NCI-H2107 (cell line): ENCODE measurements at regions not wholly inside any gene's neighbourhood (a gene's known extent, or its start where the extent isn't known, plus 50 kb on each side); places are given as distances from the start of the nearest gene placed in this dataset.
"Not testable (repeated sequence)": the region's sequence is repeated elsewhere in the genome, so short reads cannot be mapped to it uniquely, and the experiment has no call there.

Experiments
- DNase-seq: peaks from one replicate; lab custom pipeline; 2025; lab: John Stamatoyannopoulos, UW

DNA sequence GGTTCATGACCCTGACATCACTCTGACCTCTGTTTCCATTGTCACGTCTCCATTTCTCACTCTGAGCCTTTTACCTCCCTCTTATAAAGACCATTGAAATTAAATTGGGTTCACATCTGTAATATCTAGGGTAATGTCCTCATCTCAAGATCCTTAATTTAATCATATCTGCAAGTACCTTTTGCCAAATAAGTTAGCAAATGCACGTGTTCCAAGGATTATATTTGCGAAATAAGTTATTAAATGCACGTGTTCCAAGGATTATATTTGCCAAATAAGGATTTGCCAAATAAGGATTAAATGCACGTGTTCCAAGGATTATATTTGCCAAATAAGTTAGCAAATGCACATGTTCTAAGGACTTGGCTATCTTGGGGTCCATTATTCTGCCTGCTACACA lies 938.0 kb downstream of the NLGN4X start:
- DNase-seq, result no peak

DNA sequence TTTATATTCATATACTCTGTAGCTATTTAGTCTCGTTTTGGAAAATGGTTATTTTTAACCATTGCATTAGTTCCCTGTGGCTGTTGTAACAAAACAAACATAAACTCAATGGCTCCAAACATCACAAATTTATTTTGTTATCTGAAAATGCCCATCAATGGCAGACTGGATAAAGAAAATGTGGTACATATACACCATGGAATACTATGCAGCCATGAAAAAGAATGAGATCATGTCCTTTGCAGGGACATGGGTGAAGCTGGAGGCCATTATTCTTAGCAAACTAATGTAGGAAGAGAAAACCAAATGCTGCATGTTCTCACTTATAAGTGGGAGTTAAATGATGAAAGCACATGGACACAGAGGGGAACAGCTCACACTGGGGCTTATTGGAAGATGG lies 938.7 kb downstream of the NLGN4X start:
- not testable (repeated sequence) for DNase-seq

DNA sequence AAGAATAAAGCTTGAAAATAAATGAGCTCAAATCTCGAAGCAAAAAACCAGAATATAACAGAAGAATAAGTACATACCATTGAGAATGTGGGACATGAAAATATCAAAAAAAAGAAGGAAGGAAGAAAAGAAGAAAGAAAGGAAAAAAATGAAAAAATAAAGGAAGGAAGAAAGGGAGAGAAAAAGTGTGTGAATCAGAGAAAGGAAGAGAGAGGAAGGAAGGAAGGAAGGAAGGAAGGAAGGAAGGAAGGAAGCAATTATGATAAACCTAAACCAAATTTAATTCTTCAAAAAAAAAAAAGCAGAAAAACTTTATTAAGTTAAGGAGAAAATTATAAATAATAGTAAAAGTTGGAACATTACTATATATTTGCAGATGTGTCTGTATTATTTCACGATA lies 949.8 kb downstream of the NLGN4X start:
- DNase-seq, result no peak

DNA sequence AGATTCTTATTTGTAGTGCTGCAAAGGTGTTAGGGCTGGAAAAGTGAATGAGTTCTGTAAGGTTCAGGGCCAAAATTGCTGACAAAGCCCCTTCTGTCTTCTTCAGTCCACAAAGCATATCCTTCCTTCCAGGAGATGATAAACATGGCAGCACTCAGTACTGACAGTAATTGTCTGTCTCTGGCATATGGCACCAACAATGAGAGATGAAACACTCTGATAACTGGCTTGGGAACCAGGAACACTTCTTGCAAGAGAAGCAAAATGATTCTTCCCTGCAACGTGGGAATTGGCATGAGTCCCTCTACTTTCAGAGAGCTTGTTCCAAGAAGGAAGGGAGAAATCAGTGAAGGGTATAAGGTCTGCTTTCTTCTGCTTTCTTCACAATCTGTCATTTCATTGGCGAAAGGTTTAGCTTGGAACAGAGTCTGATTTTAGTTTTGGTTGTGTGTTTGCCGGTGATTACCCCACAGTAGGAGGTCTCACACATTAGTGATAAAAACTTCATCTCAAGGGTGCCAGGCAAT lies 963.3 kb downstream of the NLGN4X start:
- DNase-seq, result no peak

DNA sequence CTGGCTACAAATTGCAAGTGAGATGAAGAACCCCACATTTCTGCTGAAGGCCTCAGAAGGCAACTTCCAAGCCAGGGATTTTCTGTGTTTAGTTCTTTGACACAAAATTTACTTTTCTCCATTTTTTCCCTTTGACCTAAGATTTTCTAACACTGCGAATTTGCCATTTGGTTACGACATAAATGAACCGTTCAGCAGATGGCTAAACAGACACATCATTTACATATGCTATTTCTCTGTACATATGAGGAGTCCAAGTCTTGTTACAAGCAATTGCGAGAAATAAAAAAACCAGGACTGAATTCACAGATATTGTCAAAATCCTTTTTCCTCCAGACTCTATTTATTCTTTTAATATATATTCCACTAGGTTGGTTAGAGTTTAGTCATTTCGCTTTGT lies 978.6 kb downstream of the NLGN4X start:
- DNase-seq, result no peak

DNA sequence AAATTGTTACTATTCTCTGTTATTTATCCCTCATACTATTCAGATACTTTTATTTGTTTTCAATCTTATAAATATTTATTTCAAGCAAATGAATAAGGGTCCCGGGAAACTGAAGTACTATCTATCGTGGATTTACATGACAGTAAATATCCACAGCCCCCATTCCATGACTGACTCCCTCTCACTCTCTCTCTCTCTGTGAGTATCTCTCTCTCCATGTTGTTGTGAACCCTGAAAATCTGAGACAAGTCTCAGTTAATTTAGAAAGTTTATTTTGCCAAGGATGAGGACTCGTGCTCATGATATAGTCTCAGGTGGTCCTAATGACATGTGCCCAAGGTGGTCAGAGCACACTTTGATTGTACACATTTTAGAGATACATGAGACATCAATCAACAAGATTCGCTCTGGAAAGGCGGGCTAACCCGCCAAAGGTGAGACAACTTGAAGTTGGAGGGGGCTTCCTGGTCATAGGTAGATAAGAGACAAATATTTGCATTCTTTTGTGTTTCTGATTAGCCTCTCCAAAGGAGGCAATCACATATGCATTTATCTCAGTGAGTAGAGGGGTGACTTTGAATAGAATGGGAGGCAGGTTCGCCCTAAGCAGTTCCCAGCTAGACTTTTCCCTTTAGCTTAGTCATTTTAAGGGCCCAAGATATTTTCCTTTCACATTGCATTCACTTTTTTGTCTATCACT lies 986.4 kb downstream of the NLGN4X start:
- DNase-seq, result no peak

DNA sequence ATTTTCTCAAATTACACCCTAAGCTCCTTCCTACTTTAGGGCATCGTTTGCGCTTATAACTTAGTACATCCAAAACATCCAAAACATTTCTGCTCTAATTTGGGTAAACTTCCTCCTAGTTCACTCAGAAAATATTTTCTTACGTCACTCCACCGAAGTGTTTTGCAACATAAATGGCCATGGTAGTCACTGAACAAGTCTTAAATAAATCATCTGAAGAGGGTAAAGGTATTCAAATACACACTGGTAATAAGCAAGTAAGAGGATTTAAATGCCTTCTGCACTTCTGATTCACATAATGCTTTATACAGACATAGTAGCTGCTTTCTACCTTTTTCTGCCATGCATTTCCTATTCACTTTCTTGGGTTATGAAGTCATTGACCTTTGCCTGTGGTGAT lies 991.9 kb downstream of the NLGN4X start:
- DNase-seq, result no peak

DNA sequence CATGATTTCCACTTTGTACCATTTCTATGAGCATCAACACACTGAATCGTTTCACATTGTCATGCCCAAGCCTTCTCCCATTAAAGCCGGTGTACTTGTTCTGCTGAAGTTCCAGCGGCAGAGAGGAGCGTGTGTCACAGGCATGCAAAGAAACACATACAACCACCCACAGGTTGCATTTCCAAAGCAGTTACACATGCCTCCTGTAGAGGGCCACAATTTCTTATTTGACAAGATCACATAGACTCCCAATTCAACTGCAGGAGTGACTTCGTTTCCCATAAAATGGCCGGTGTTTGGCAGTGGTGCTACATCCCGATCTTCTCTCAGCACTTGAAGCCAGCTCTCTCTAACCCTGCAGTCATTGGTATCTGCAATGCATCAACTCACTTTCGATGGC lies 992.6 kb downstream of the NLGN4X start:
- no peak for DNase-seq

DNA sequence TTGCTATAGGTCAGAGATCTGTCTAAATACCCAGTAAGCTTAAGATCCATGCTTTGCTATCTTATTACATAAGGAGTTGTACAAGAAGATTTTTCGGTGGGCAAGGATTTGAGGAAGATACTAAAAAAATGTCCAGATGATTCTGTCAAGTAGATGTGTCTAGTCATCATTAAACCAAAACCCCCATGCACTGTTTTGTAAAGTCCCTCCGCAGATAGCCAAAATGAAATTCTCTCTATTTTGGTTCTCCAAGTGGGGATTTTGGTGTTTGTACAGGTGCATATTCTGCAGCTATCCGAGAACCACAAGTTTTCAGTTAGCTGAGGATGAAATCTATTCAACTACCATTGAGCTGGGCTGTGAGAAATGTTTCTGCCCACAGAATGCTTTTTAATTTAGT lies 994.8 kb downstream of the NLGN4X start:
- no peak for DNase-seq

DNA sequence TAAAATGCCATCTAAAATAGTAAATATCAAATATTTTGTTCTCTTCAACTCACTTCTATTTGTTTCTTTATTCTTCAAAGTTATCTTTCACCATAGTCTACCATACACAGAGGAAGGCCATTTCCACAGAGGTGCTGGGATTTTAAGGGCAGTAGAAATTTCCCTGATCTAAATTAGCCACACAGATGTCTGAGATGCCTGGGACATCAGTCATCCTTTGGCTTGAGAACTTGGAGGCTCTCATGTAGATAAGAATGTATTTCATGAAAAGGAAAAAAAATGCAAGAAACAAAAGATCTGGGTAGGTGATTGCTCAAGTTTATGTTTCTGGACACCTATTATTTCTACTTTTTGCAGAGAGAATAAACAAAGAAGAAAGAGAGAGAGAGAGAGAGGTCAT lies 1008.2 kb downstream of the NLGN4X start:
- no peak for DNase-seq

DNA sequence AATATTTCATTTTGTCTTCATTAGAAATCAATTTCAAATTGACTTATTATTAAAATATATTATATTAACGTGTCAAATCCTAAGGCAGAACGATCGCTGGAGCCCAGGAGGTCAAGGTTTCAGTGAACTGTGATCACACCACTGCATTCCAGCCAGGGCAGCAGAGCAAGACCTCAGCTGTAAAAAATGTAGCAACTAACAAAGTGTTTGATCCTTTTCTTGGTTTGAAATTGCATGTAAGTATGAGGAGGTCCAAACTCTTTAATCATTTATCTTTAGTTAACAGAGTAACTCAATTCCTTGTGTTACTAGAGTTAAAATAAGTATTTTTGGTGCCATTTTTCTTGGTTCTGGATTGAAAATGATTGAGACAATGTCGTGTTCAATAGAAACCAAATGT lies 1033.9 kb downstream of the NLGN4X start:
- no peak for DNase-seq

DNA sequence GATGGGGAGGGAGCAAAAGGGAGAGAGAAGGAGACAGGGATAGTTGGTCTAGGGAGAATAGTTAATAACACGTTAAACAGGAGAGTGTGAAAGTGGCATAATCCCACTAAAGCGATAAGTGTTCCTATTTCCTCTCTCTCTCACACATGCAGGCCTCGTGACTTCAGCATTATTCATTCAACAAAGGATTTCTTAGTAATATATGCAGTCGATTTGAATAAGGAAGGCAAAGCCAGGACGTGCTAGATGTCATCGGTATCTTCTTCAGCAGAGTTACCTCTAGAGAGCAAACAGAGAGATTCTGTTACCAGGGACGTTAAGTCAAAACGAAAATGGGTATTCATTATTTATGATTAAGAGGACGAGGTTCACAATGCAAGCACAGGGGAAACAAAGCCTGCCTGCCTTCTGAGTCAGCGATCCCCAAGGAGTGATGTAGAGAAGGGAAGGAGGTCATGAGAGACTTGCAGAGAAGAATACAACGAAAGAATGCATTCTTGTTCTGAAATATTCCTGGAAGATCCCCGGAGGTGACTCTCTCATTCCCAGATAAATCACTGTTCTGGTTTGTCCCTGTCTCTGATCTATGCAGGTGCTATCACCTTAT lies 1048.4 kb downstream of the NLGN4X start:
- no peak for DNase-seq

DNA sequence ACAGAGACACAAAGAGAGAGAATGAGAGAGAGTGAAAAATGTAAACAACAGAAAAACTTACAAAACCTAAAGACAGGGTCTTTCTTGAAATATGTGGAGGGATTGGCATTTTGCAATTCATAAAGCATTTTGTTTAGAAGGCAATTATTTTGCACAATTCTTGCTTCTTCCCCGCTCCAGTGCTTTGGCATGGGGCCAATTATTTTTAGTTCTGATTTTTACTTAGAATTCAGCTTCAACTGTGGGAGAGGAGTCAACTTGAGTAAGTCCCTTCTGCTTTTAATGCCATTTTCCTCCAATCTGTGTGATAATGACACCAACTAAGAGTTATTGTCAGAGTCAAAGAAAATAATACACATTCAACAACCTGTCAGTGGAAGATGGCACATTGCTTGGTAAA lies 1051.9 kb downstream of the NLGN4X start:
- no peak for DNase-seq

DNA sequence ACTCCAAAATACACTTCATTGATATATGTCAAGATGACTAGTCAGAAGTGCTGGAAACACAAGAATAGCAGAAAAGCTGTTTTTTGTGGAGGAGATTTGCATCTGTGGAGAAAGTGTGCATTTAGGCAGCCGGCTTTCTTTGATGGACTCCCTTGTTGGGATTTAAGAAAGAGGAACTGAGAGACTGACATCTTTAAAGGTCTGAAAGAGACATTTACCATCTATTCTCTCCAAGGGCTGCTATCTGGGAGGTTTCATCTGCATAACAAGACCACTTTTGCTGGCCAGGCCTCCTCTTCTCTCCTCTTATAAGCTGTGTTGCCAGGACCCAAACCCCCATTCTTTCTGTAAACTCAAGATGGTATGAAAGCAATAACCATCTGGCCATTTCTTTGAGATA lies 1065.0 kb downstream of the NLGN4X start:
- DNase-seq, result no peak

DNA sequence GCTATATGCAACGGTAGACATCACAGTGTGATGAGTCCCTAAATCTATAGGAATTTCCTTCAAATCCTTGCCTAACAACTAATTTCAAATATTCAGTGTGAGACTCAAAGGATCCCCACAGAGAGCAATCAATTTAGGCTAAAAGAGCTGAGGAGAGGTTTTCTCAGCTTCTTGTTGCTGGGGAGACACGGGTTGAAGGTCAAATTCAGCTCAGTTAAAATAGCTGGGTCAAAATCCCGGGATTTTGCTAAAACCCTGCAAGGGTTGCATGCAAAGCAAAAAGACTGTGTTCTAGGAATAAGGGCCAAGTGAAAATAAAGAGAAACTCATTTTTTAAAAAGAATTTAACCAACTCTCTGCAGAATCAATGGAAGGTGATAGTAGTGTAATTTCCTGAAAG lies 1073.4 kb downstream of the NLGN4X start:
- no peak for DNase-seq

DNA sequence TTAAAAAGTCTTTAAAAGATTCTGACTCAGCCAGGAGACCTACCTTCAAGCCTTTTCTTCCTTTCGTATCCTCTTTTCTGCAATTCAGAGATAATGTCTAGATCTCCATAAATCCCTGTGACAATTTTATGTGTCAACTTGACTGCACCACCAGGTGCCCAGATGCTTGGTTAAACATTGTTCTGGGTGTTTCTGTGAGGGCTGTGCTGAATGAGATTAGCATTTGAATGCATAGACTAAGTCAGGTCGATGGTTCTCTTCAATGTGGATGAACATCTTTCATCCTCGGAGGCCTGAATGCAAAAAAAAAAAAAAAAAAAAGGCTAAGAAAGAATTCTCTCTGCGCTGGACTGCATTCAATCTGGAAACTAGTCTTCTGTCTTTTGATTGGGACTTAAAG lies 1082.7 kb downstream of the NLGN4X start:
- no peak for DNase-seq

DNA sequence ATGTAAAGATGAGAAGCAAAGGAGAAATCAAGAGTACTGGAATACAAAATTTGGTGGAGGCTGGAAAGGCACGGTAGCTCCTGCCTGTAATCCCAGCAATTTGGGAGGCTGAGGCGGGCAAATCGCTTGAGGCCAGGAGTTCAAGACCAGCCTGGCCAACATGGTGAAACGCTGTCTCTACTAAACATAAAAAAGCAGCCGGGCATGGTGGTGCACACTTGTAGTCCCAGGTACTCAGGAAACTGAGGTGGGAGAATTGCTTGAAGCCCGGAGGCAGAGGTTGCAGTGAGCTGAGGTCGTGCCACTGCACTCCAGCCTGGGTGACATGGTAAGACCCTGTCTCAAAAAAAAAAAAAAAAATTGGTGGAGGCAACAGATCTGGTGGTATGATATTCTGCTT lies 1086.0 kb downstream of the NLGN4X start:
- DNase-seq, result no peak

DNA sequence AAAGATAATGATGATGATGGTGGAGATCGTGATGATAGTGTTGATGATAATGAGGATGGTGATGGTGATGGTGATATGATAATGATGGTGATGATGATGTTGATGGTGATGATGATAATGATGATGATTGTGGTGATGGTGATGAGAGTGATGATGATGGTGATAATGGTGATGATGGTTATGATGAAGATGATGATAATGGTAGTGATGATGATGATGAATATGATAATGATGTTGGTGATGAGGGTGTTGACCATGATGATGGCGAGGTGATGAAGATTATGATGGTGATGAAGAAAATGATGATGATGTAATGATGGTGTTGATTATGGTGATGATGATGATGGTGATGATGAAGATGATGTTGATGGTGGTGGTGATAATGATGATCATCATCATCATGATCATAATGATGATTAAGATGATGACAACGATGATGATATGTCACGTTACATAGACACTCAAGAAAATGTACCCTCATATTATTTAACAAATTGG lies 1106.4 kb downstream of the NLGN4X start:
- no peak for DNase-seq

DNA sequence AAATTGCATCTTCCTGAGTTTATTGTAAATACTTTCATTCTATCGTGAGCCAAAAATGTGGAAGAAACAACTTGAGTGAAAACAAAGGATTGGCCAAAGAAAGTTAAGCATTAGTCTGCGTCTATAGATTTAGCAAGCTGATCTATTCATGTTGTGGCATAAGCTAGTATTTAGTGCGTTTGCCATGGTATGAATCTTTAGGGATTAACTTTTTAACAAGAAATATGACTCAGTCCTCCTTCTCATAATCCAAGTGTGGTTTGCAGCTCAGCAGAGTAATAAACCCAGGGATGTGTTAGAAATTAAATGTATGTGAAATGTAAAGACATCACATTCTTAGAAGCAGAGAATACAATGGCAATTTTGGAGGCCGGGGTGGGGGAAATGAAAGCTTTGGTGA lies 1110.9 kb downstream of the NLGN4X start:
- no peak for DNase-seq

DNA sequence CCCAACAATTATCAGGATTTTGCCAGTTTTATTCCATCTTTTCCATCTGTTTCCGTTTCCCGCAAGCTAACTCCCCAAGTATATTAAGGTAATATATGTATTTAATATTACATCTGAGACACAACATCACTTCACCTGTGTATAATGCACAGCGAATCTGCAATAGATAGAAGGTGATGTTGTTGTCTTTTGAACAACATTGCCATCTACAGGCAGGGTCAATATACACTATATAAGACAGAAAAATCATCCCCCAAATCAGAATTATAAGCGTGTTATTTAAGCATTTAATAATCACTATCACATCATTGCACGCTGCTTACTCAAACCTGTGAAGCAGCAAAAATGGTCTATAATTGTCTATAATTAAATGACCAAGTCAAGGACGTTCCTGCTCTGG lies 1115.5 kb downstream of the NLGN4X start:
- DNase-seq, result no peak

DNA sequence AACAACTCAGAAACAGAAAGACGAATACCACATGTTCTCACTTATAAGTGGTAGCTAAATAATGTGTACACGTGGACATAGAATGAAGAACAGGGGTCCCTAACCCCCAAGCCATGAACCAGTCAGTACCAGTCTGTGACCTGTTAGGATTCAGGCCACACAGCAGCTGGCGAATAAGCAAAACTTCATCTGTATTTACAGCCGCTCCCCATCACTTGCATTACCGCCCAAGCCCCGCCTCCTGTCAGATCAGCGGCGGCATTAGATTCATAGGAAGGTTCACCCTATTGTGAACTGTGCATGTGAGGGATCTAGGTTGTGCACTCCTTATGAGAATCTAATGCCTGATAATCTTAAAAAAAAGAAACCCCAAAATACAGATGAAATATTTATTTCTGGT lies 1128.7 kb downstream of the NLGN4X start:
- no peak for DNase-seq

DNA sequence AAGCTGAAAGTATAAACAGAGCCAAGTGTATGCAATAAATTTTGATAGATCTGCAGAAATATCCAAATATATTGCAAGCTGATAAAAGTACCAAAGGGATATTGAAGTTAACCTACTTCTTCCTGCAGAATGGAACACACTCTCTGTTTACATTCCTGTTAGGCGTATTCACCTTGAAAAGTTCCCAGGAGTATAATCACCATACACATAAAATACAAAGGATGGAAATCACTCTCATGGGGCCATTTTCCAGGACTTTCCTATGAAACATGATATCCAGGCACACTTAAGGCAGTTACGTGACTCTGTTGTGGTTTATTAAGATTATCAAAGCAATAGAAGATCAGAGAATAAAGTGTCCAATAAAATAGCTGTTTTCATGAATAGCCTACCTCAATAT lies 1142.3 kb downstream of the NLGN4X start:
- no peak for DNase-seq

DNA sequence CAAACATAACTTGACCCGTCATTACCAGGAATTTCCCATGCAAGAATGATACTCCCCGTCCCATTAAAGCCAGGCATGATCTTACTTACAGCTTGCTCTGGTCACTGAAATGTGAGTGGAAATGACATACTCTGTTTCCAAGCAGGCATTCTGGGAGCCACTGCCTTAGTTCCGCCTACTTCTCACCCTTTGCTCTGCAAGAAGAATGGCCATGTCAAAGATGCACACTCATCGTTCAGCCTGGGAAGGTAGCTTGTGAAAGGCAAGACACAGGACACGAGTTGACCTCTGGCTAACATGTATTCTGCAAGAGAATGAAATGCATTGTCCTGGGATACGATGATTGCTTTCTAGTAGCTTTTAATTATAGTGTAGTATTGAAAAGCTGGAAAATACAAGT lies 1144.4 kb downstream of the NLGN4X start:
- no peak for DNase-seq

DNA sequence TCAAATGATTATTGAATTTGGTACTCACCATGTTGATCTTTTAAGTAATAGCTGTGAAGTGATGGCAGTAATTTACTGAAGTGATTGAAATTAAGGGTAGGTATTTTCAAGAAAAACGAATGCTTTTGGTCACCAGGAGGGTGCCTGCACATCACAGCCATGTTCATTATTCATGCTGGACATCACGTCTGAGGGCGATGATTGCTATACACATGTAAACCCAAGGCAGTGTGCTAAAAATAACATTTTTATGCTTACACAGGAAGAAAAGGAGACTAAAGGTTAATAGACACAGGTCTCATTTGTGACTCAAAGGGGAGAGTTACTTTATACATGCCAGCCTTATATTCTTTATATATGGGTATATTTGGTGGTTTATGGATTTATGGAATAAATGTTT lies 1146.0 kb downstream of the NLGN4X start:
- DNase-seq, result no peak
